CD4-positive, alpha-beta memory T cell (primary cell): ENCODE measurements at regions not wholly inside any gene's neighbourhood (a gene's known extent, or its start where the extent isn't known, plus 50 kb on each side); places are given as distances from the start of the nearest gene placed in this dataset.

Experiments used
- CTCF ChIA-PET: fragments of 350-600 bp; sonication (Branson Sonifier 250); formaldehyde crosslinking; loops from one replicate; lab custom pipeline; 2021; ENCODE audit warnings: inconsistent platforms; ENCODE audit not compliant: partially characterized antibody; lab: Charles Lee
- POLR2A ChIA-PET: fragments of 350-600 bp; sonication (Branson Sonifier 250); formaldehyde crosslinking; loops from one replicate; lab custom pipeline; 2021; ENCODE audit not compliant: partially characterized antibody; lab: Charles Lee
- DNase-seq, 5 donors: peaks; one replicate each; pipeline versions ENCODE4 v3.0.0 to v3.0.0-alpha.2; 2020 to 2022; ENCODE audit warnings: mixed read lengths in 1 of 5
- H3K27ac ChIP-seq: one replicate; pipeline ENCODE4 v1.7.0; 2013; ENCODE audit warnings: low read depth, low read length
- H3K27me3 ChIP-seq: 2 replicates; pipeline ENCODE4 v1.7.0; 2013; ENCODE audit warnings: mild to moderate bottlenecking, low read length, moderate library complexity; ENCODE audit not compliant: insufficient read depth
- H3K36me3 ChIP-seq: 2 replicates; pipeline ENCODE4 v1.7.0; 2013; ENCODE audit warnings: mild to moderate bottlenecking, low read length, moderate library complexity; ENCODE audit not compliant: insufficient read depth
- H3K4me1 ChIP-seq: 2 replicates; pipeline ENCODE4 v1.7.0; 2013; ENCODE audit warnings: mild to moderate bottlenecking, low read length, moderate library complexity; ENCODE audit not compliant: insufficient read depth
- H3K4me3 ChIP-seq, 2 donors: one replicate each; pipeline ENCODE4 v1.7.0; 2013; ENCODE audit warnings: low read length in 2 of 2, mild to moderate bottlenecking in 1 of 2
- H3K9me3 ChIP-seq, 2 donors: one replicate each; pipeline ENCODE4 v1.7.0; 2013; ENCODE audit warnings: low read length in 2 of 2, control low read depth in 1 of 2; ENCODE audit not compliant: control insufficient read depth in 1 of 2
- H3K27ac Mint-ChIP-seq, 7 donors: one replicate each; pipeline ENCODE4 v1.8.0; 2020 to 2021; ENCODE audit warnings: mixed read lengths in 7 of 7, mild to moderate bottlenecking in 6 of 7, inconsistent platforms in 3 of 7, moderate library complexity in 3 of 7
- H3K27me3 Mint-ChIP-seq, 2 donors: one replicate each; pipeline ENCODE4 v1.8.0; 2020 to 2021; ENCODE audit warnings: mixed read lengths in 2 of 2
- H3K36me3 Mint-ChIP-seq, 2 donors: one replicate each; pipeline ENCODE4 v1.8.0; 2020 to 2021; ENCODE audit warnings: mixed read lengths in 2 of 2, inconsistent platforms in 1 of 2, mild to moderate bottlenecking in 1 of 2
- H3K4me1 Mint-ChIP-seq, 4 donors: one replicate each; pipeline ENCODE4 v1.8.0; 2020 to 2021; ENCODE audit warnings: mixed read lengths in 4 of 4, mild to moderate bottlenecking in 1 of 4
- H3K4me3 Mint-ChIP-seq, 8 donors: one replicate each; pipeline ENCODE4 v1.8.0; 2020 to 2021; ENCODE audit warnings: mixed read lengths in 8 of 8, mild to moderate bottlenecking in 7 of 8, moderate library complexity in 6 of 8, inconsistent platforms in 3 of 8
- H3K9me3 Mint-ChIP-seq, 8 donors: one replicate each; pipeline ENCODE4 v1.8.0; 2020 to 2021; ENCODE audit warnings: mixed read lengths in 8 of 8, mild to moderate bottlenecking in 5 of 8, inconsistent platforms in 3 of 8, moderate library complexity in 1 of 8
- intact Hi-C: fragments of 100-400 bp; cut with micrococcal nuclease; formaldehyde crosslinking; loops from one replicate; pipeline ENCODE4 v1.15.1; 2023

DNA sequence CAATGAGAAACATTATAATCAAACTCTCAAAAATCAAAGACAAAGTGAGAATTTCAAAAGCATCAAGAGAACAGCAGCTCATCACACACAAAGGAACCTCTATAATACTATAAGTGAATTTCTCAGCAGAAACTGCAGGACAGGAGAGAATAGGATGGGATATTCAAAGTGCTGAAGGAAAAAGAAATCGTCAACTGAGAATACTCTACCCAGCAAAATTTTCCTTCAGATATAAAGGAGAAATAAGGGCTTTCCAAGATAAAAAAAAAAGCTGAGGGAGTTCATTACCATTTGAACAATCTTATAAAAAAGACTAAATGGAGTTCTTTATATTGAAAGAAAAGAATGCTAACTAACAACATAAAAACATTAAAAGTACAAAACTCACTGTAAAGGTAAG, 481.1 kb downstream of the TLE4 start:
- no peaks in the 10 kb centered on the region for H3K36me3 ChIP-seq
- no peak overlapping the region for H3K27ac ChIP-seq
- DNase-seq = no peak
- no peaks in the 10 kb centered on the region for H3K4me1 Mint-ChIP-seq
- POLR2A ChIA-PET = no interaction called here
- no peaks in the 10 kb centered on the region for H3K36me3 Mint-ChIP-seq
- intact Hi-C loops = no loop called here
- H3K4me1 ChIP-seq = no peaks in the 10 kb centered on the region
- no peak overlapping the region for H3K4me3 Mint-ChIP-seq
- H3K27me3 Mint-ChIP-seq = peaks cover 0 to 11% of the 10 kb centered on the region in 2 donors
- H3K9me3 ChIP-seq = no peaks in the 10 kb centered on the region
- no peak overlapping the region for H3K4me3 ChIP-seq
- CTCF ChIA-PET = no interaction called here
- no peaks in the 10 kb centered on the region for H3K27me3 ChIP-seq
- H3K9me3 Mint-ChIP-seq = peaks cover 6 to 26% (median 15%) of the 10 kb centered on the region in 8 donors
- H3K27ac Mint-ChIP-seq = no peak overlapping the region

- CTCF ChIA-PET = no interaction called here
These were observed 477.5 kb downstream of the TLE4 start for GRCh38 chr9:80049096-80049782.

DNA sequence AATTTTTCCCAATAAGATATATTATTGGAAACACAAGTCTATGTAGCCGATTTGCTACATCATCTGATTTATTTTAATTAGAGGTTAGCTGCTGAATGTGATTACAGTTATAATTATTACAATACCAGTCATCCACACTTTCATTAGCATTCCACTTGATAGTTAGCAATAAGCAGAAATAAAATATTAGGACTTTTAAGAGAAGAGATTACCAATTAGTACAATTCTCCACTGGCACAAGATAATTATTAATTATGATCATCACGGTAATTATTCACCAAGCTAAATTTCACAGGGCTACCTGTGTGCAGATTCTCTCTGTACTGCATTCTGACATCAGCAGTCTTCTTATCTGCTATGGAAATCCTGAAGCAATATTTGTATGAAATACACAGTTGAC, 474.7 kb downstream of the TLE4 start:
- Mint-ChIP-seq H3K36me3 (no peaks in the 10 kb centered on the region), H3K27ac (no peak overlapping the region), H3K4me3 (no peak overlapping the region), H3K9me3 (peaks cover 0 to 3% (median 1%) of the 10 kb centered on the region in 8 donors), H3K27me3 (peaks cover 4 to 9% of the 10 kb centered on the region in 2 donors), H3K4me1 (no peaks in the 10 kb centered on the region)
- Histone ChIP-seq H3K4me1 (no peaks in the 10 kb centered on the region), H3K27me3 (no peaks in the 10 kb centered on the region), H3K4me3 (no peak overlapping the region), H3K36me3 (no peaks in the 10 kb centered on the region), H3K9me3 (no peaks in the 10 kb centered on the region), H3K27ac (no peak overlapping the region)
- intact Hi-C loops = no loop called here
- ChIA-PET POLR2A (no interaction called here), CTCF (no interaction called here)
- DNase-seq = no peak

More at GRCh38 chr9:80049096-80049782, 477.5 kb downstream of the TLE4 start:
- H3K27me3 ChIP-seq = no peaks in the 10 kb centered on the region
- no peak for DNase-seq
- Mint-ChIP-seq H3K36me3 (no peaks in the 10 kb centered on the region), H3K4me3 (no peak overlapping the region), H3K4me1 (no peaks in the 10 kb centered on the region), H3K27ac (no peak overlapping the region), H3K27me3 (peaks cover 4 to 11% of the 10 kb centered on the region in 2 donors), H3K9me3 (peaks cover 2 to 26% (median 15%) of the 10 kb centered on the region in 8 donors)
- no peaks in the 10 kb centered on the region for H3K36me3 ChIP-seq
- H3K4me3 ChIP-seq = no peak overlapping the region
- intact Hi-C loops = no loop called here
- POLR2A ChIA-PET = no interaction called here
- H3K9me3 ChIP-seq = no peaks in the 10 kb centered on the region
- no peak overlapping the region for H3K27ac ChIP-seq
- H3K4me1 ChIP-seq = no peaks in the 10 kb centered on the region

- H3K36me3 Mint-ChIP-seq = no peaks in the 10 kb centered on the region
- ChIA-PET CTCF (no interaction called here), POLR2A (no interaction called here)
- intact Hi-C loops = no loop called here
- Histone ChIP-seq H3K27ac (no peak overlapping the region), H3K4me3 (no peak overlapping the region), H3K36me3 (no peaks in the 10 kb centered on the region), H3K4me1 (no peaks in the 10 kb centered on the region), H3K27me3 (no peaks in the 10 kb centered on the region), H3K9me3 (no peaks in the 10 kb centered on the region)
- H3K27me3 Mint-ChIP-seq = peaks cover 0 to 3% of the 10 kb centered on the region in 2 donors
- no peak overlapping the region for H3K4me3 Mint-ChIP-seq
- no peak overlapping the region for H3K27ac Mint-ChIP-seq
- no peaks in the 10 kb centered on the region for H3K4me1 Mint-ChIP-seq
- no peak for DNase-seq
- peaks cover 0 to 3% (median 0%) of the 10 kb centered on the region in 8 donors for H3K9me3 Mint-ChIP-seq
These were observed 470.1 kb downstream of the TLE4 start for GRCh38 chr9:80041821-80042220.

DNA sequence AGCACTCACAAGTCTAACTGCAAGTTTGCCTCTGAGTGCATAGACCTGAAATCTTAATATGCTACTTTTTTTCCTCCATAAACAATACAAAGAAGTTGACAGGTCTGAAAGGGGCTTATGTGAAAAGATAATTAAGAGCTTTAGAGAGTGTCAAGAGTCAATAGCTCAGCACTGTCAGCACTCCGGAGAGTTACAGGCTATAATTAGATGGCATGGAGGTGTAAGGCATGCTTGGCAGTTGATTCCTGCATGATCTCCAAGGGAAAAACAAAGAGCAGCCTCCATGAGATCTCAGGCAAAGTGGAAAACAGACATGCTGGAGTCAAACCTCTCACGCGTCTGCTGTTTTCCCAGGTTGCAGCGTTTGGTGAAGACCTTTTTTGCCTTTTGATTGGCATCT, 468.7 kb downstream of the TLE4 start:
- intact Hi-C loops = no loop called here
- Histone ChIP-seq H3K9me3 (no peaks in the 10 kb centered on the region), H3K27me3 (no peaks in the 10 kb centered on the region), H3K4me1 (no peaks in the 10 kb centered on the region), H3K36me3 (no peaks in the 10 kb centered on the region), H3K4me3 (no peak overlapping the region), H3K27ac (no peak overlapping the region)
- ChIA-PET POLR2A (no interaction called here), CTCF (no interaction called here)
- Mint-ChIP-seq H3K27me3 (peaks cover 0 to 1% of the 10 kb centered on the region in 2 donors), H3K9me3 (peaks cover 0 to 6% (median 0%) of the 10 kb centered on the region in 8 donors), H3K4me3 (no peak overlapping the region), H3K4me1 (no peaks in the 10 kb centered on the region), H3K36me3 (no peaks in the 10 kb centered on the region), H3K27ac (no peak overlapping the region)
- DNase-seq = no peak

- Mint-ChIP-seq H3K4me3 (no peak overlapping the region), H3K9me3 (peaks cover 3 to 18% (median 9%) of the 10 kb centered on the region in 8 donors), H3K4me1 (no peaks in the 10 kb centered on the region), H3K36me3 (peaks cover 0 to 6% of the 10 kb centered on the region in 2 donors), H3K27me3 (no peaks in the 10 kb centered on the region), H3K27ac (no peak overlapping the region)
- Histone ChIP-seq H3K4me1 (no peaks in the 10 kb centered on the region), H3K36me3 (no peaks in the 10 kb centered on the region), H3K27ac (no peak overlapping the region), H3K4me3 (no peak overlapping the region), H3K27me3 (no peaks in the 10 kb centered on the region), H3K9me3 (no peaks in the 10 kb centered on the region)
- intact Hi-C loops = no loop called here
- POLR2A ChIA-PET = no interaction called here
- CTCF ChIA-PET = no interaction called here
- DNase-seq = no peak
These were observed 459.0 kb downstream of the TLE4 start for GRCh38 chr9:80030801-80031200.

GRCh38 chr9:80028501-80028900, 456.7 kb downstream of the TLE4 start:
- H3K36me3 Mint-ChIP-seq = peaks cover 0 to 4% of the 10 kb centered on the region in 2 donors
- H3K27ac Mint-ChIP-seq = no peak overlapping the region
- H3K27ac ChIP-seq = no peak overlapping the region
- H3K9me3 Mint-ChIP-seq = peaks cover under 1 to 15% (median 6%) of the 10 kb centered on the region in 8 donors
- H3K4me1 ChIP-seq = no peaks in the 10 kb centered on the region
- ChIA-PET POLR2A (no interaction called here), CTCF (no interaction called here)
- H3K4me3 Mint-ChIP-seq = no peak overlapping the region
- H3K27me3 Mint-ChIP-seq = no peaks in the 10 kb centered on the region
- no peak overlapping the region for H3K4me3 ChIP-seq
- intact Hi-C loops = no loop called here
- no peaks in the 10 kb centered on the region for H3K9me3 ChIP-seq
- H3K4me1 Mint-ChIP-seq = no peaks in the 10 kb centered on the region
- no peaks in the 10 kb centered on the region for H3K27me3 ChIP-seq
- no peak for DNase-seq
- no peaks in the 10 kb centered on the region for H3K36me3 ChIP-seq
